Right atrium auricular region (tissue), 2 donors: ENCODE measurements at regions not wholly inside any gene's neighbourhood (a gene's known extent, or its start where the extent isn't known, plus 50 kb on each side); places are given as distances from the start of the nearest gene placed in this dataset.

ENCODE experiments used
- DNase-seq: peaks from one replicate; pipeline ENCODE4 v3.0.0-alpha.2; 2019; ENCODE audit warnings: low spot score
- H3K27ac ChIP-seq, 2 donors: fragments of 200-600 bp; sonication (generic); 1 replicate in 1 of 2; 2 replicates in 1 of 2; pipeline ENCODE4 v1.5.1; 2016 to 2019
- H3K27me3 ChIP-seq, 2 donors: fragments of 200-600 bp; sonication (generic); one replicate each; pipeline versions ENCODE4 v1.5.1 to v1.6.0; 2017 to 2019
- H3K36me3 ChIP-seq: fragments of 200-600 bp; sonication (generic); one replicate; pipeline ENCODE4 v1.5.1; 2016
- H3K4me1 ChIP-seq, 2 donors: fragments of 200-600 bp; sonication (generic); one replicate each; pipeline versions ENCODE4 v1.5.1 to v1.6.0; 2017 to 2019
- H3K4me3 ChIP-seq, 2 donors: fragments of 200-600 bp; sonication (generic); 1 replicate in 1 of 2; 2 replicates in 1 of 2; pipeline ENCODE4 v1.5.1; 2017 to 2019; ENCODE audit warnings: mild to moderate bottlenecking in 1 of 2, moderate library complexity in 1 of 2
- H3K9me3 ChIP-seq, 2 donors: fragments of 200-600 bp; sonication (generic); one replicate each; pipeline ENCODE4 v1.5.1; 2019
- CTCF ChIP-seq, 2 donors: fragments of 200-600 bp; sonication (generic); IDR thresholded peaks; one replicate each; pipeline ENCODE4 v1.5.1; 2019; ENCODE audit warnings: antibody characterized with exemption in 2 of 2

GRCh38 chr10:1881636-1882035, 144.3 kb upstream of the ADARB2 start:
- H3K9me3 ChIP-seq, result peaks cover 0 to 7% of the 10 kb centered on the region in 2 donors
- no peak for DNase-seq
- H3K27ac ChIP-seq, result no peak overlapping the region
- no peaks in the 10 kb centered on the region for H3K27me3 ChIP-seq
- no peak for TF ChIP-seq CTCF (IDR thresholded peaks at IDR 0.05)
- no peaks in the 10 kb centered on the region for H3K36me3 ChIP-seq
- H3K4me1 ChIP-seq, result no peaks in the 10 kb centered on the region
- no peak overlapping the region for H3K4me3 ChIP-seq

GRCh38 chr10:1874533-1874932, 137.2 kb upstream of the ADARB2 start:
- no peaks in the 10 kb centered on the region for H3K27me3 ChIP-seq
- no peak for DNase-seq
- no peak overlapping the region for H3K27ac ChIP-seq
- H3K4me3 ChIP-seq, result no peak overlapping the region
- no peaks in the 10 kb centered on the region for H3K4me1 ChIP-seq
- no peak for TF ChIP-seq CTCF (IDR thresholded peaks at IDR 0.05)
- peaks cover 0 to 10% of the 10 kb centered on the region in 2 donors for H3K9me3 ChIP-seq
- H3K36me3 ChIP-seq, result no peaks in the 10 kb centered on the region

- no peak for DNase-seq
- H3K4me1 ChIP-seq, result no peaks in the 10 kb centered on the region
- H3K27ac ChIP-seq, result no peak overlapping the region
- no peak for TF ChIP-seq CTCF (IDR thresholded peaks at IDR 0.05)
- no peaks in the 10 kb centered on the region for H3K36me3 ChIP-seq
- H3K4me3 ChIP-seq, result no peak overlapping the region
- H3K27me3 ChIP-seq, result no peaks in the 10 kb centered on the region
- H3K9me3 ChIP-seq, result peaks cover 0 to 10% of the 10 kb centered on the region in 2 donors
Measured at GRCh38 chr10:1873661-1874315, 136.5 kb upstream of the ADARB2 start.

GRCh38 chr10:1872151-1872726, 134.9 kb upstream of the ADARB2 start:
- TF ChIP-seq CTCF (IDR thresholded peaks at IDR 0.05), result no peak
- Histone ChIP-seq H3K27me3 (no peaks in the 10 kb centered on the region), H3K4me1 (no peaks in the 10 kb centered on the region), H3K36me3 (no peaks in the 10 kb centered on the region), H3K4me3 (no peak overlapping the region), H3K9me3 (peaks cover 0 to 10% of the 10 kb centered on the region in 2 donors), H3K27ac (no peak overlapping the region)
- no peak for DNase-seq

GRCh38 chr10:1870491-1870890, 133.2 kb upstream of the ADARB2 start:
- Histone ChIP-seq H3K4me3 (no peak overlapping the region), H3K4me1 (no peaks in the 10 kb centered on the region), H3K27ac (no peak overlapping the region), H3K9me3 (peaks cover 0 to 4% of the 10 kb centered on the region in 2 donors), H3K27me3 (no peaks in the 10 kb centered on the region), H3K36me3 (no peaks in the 10 kb centered on the region)
- no peak for TF ChIP-seq CTCF (IDR thresholded peaks at IDR 0.05)
- no peak for DNase-seq

GRCh38 chr10:1869861-1870260, 132.5 kb upstream of the ADARB2 start:
- no peak overlapping the region for H3K4me3 ChIP-seq
- DNase-seq, result no peak
- no peaks in the 10 kb centered on the region for H3K36me3 ChIP-seq
- no peaks in the 10 kb centered on the region for H3K27me3 ChIP-seq
- H3K9me3 ChIP-seq, result no peaks in the 10 kb centered on the region
- H3K4me1 ChIP-seq, result no peaks in the 10 kb centered on the region
- no peak for TF ChIP-seq CTCF (IDR thresholded peaks at IDR 0.05)
- no peak overlapping the region for H3K27ac ChIP-seq
